ENCODE measurements at regions not wholly inside any gene's neighbourhood (a gene's known extent, or its start where the extent isn't known, plus 50 kb on each side); places are given as distances from the start of the nearest gene placed in this dataset.

GRCh38 chr12:126147321-126147720 is 1082.1 kb downstream of the AACS start:
- no peak for DNase-seq (ENCODE audit: low spot score)
- Mint-ChIP-seq H3K4me3 (no peak overlapping the region), H3K4me1 (ENCODE audit: low read depth) (no peaks in the 10 kb centered on the region), H3K27me3 (ENCODE audit: insufficient read depth) (no peaks in the 10 kb centered on the region), H3K9me3 (peaks cover 9% of the 10 kb centered on the region), H3K36me3 (ENCODE audit: low read depth) (no peaks in the 10 kb centered on the region), H3K27ac (no peak overlapping the region)
- intact Hi-C loops (cut with micrococcal nuclease): no loop called here

GRCh38 chr12:126156806-126157574 is 1091.8 kb downstream of the AACS start:
- H3K4me1 Mint-ChIP-seq (ENCODE audit: low read depth): no peaks in the 10 kb centered on the region

GRCh38 chr12:126157575-126157966 is 1092.3 kb downstream of the AACS start:
- intact Hi-C loops (cut with micrococcal nuclease): no loop called here
- no peaks in the 10 kb centered on the region for H3K4me1 Mint-ChIP-seq (ENCODE audit: low read depth)
- DNase-seq (ENCODE audit: low spot score): no peak
- no peak overlapping the region for H3K27ac Mint-ChIP-seq
- no peaks in the 10 kb centered on the region for H3K27me3 Mint-ChIP-seq (ENCODE audit: insufficient read depth)
- no peak overlapping the region for H3K4me3 Mint-ChIP-seq
- peaks cover 4% of the 10 kb centered on the region for H3K9me3 Mint-ChIP-seq
- no peaks in the 10 kb centered on the region for H3K36me3 Mint-ChIP-seq (ENCODE audit: low read depth)

More at GRCh38 chr12:126156806-126157574, 1091.8 kb downstream of the AACS start:
- DNase-seq (ENCODE audit: low spot score): no peak
- Mint-ChIP-seq H3K36me3 (ENCODE audit: low read depth) (no peaks in the 10 kb centered on the region), H3K27ac (no peak overlapping the region), H3K9me3 (peaks cover 4% of the 10 kb centered on the region), H3K27me3 (ENCODE audit: insufficient read depth) (no peaks in the 10 kb centered on the region), H3K4me3 (no peak overlapping the region)
- intact Hi-C loops (cut with micrococcal nuclease): no loop called here

GRCh38 chr12:126159139-126159538 is 1093.9 kb downstream of the AACS start:
- no peak overlapping the region for H3K4me3 Mint-ChIP-seq
- H3K4me1 Mint-ChIP-seq (ENCODE audit: low read depth): no peaks in the 10 kb centered on the region
- no peak overlapping the region for H3K27ac Mint-ChIP-seq
- H3K27me3 Mint-ChIP-seq (ENCODE audit: insufficient read depth): no peaks in the 10 kb centered on the region
- intact Hi-C loops (cut with micrococcal nuclease): no loop called here
- DNase-seq (ENCODE audit: low spot score): no peak
- no peaks in the 10 kb centered on the region for H3K36me3 Mint-ChIP-seq (ENCODE audit: low read depth)
- H3K9me3 Mint-ChIP-seq: peaks cover 4% of the 10 kb centered on the region

GRCh38 chr12:126160912-126161311 is 1095.7 kb downstream of the AACS start:
- Mint-ChIP-seq H3K4me1 (ENCODE audit: low read depth) (no peaks in the 10 kb centered on the region), H3K9me3 (peaks cover 8% of the 10 kb centered on the region), H3K27ac (no peak overlapping the region), H3K4me3 (no peak overlapping the region), H3K27me3 (ENCODE audit: insufficient read depth) (no peaks in the 10 kb centered on the region), H3K36me3 (ENCODE audit: low read depth) (no peaks in the 10 kb centered on the region)
- no peak for DNase-seq (ENCODE audit: low spot score)
- intact Hi-C loops (cut with micrococcal nuclease): no loop called here

- intact Hi-C loops (cut with micrococcal nuclease): no loop called here
- no peaks in the 10 kb centered on the region for H3K27me3 Mint-ChIP-seq (ENCODE audit: insufficient read depth)
- H3K9me3 Mint-ChIP-seq: peaks cover 8% of the 10 kb centered on the region
- no peak for DNase-seq (ENCODE audit: low spot score)
- H3K4me1 Mint-ChIP-seq (ENCODE audit: low read depth): no peaks in the 10 kb centered on the region
- H3K27ac Mint-ChIP-seq: no peak overlapping the region
- no peak overlapping the region for H3K4me3 Mint-ChIP-seq
- no peaks in the 10 kb centered on the region for H3K36me3 Mint-ChIP-seq (ENCODE audit: low read depth)
Measured at GRCh38 chr12:126163984-126164383, 1098.7 kb downstream of the AACS start.

- DNase-seq (ENCODE audit: low spot score): no peak
- H3K9me3 Mint-ChIP-seq: no peaks in the 10 kb centered on the region
- intact Hi-C loops (cut with micrococcal nuclease): no loop called here
- no peak overlapping the region for H3K4me3 Mint-ChIP-seq
- no peaks in the 10 kb centered on the region for H3K4me1 Mint-ChIP-seq (ENCODE audit: low read depth)
- H3K27me3 Mint-ChIP-seq (ENCODE audit: insufficient read depth): no peaks in the 10 kb centered on the region
- no peak overlapping the region for H3K27ac Mint-ChIP-seq
- H3K36me3 Mint-ChIP-seq (ENCODE audit: low read depth): no peaks in the 10 kb centered on the region
Measured at GRCh38 chr12:126171937-126172559, 1106.8 kb downstream of the AACS start.

GRCh38 chr12:126182619-126183236 is 1117.5 kb downstream of the AACS start:
- intact Hi-C loops (cut with micrococcal nuclease): no loop called here
- no peak overlapping the region for H3K4me3 Mint-ChIP-seq
- peaks cover 2% of the 10 kb centered on the region for H3K36me3 Mint-ChIP-seq (ENCODE audit: low read depth)
- no peaks in the 10 kb centered on the region for H3K4me1 Mint-ChIP-seq (ENCODE audit: low read depth)
- DNase-seq (ENCODE audit: low spot score): no peak
- no peaks in the 10 kb centered on the region for H3K27me3 Mint-ChIP-seq (ENCODE audit: insufficient read depth)
- no peak overlapping the region for H3K27ac Mint-ChIP-seq
- peaks cover 23% of the 10 kb centered on the region for H3K9me3 Mint-ChIP-seq

- intact Hi-C loops (cut with micrococcal nuclease): no loop called here
- Mint-ChIP-seq H3K4me3 (no peak overlapping the region), H3K4me1 (ENCODE audit: low read depth) (no peaks in the 10 kb centered on the region), H3K27ac (no peak overlapping the region), H3K27me3 (ENCODE audit: insufficient read depth) (no peaks in the 10 kb centered on the region), H3K9me3 (peaks cover 25% of the 10 kb centered on the region), H3K36me3 (ENCODE audit: low read depth) (peaks cover 2% of the 10 kb centered on the region)
- DNase-seq (ENCODE audit: low spot score): no peak
Measured at GRCh38 chr12:126185025-126185424, 1119.8 kb downstream of the AACS start.

- Mint-ChIP-seq H3K9me3 (peaks cover 7% of the 10 kb centered on the region), H3K27me3 (ENCODE audit: insufficient read depth) (no peaks in the 10 kb centered on the region), H3K4me1 (ENCODE audit: low read depth) (no peaks in the 10 kb centered on the region), H3K36me3 (ENCODE audit: low read depth) (no peaks in the 10 kb centered on the region), H3K4me3 (no peak overlapping the region), H3K27ac (no peak overlapping the region)
- no peak for DNase-seq (ENCODE audit: low spot score)
- intact Hi-C loops (cut with micrococcal nuclease): no loop called here
Measured at GRCh38 chr12:126189856-126190255, 1124.6 kb downstream of the AACS start.

- Mint-ChIP-seq H3K9me3 (peaks cover 7% of the 10 kb centered on the region), H3K4me1 (ENCODE audit: low read depth) (no peaks in the 10 kb centered on the region), H3K36me3 (ENCODE audit: low read depth) (no peaks in the 10 kb centered on the region), H3K4me3 (no peak overlapping the region), H3K27me3 (ENCODE audit: insufficient read depth) (no peaks in the 10 kb centered on the region), H3K27ac (no peak overlapping the region)
- intact Hi-C loops (cut with micrococcal nuclease): no loop called here
- no peak for DNase-seq (ENCODE audit: low spot score)
Measured at GRCh38 chr12:126191031-126191891, 1126.0 kb downstream of the AACS start.

GRCh38 chr12:126191949-126192348 is 1126.7 kb downstream of the AACS start:
- no peak overlapping the region for H3K4me3 Mint-ChIP-seq
- intact Hi-C loops (cut with micrococcal nuclease): no loop called here
- DNase-seq (ENCODE audit: low spot score): no peak
- H3K36me3 Mint-ChIP-seq (ENCODE audit: low read depth): no peaks in the 10 kb centered on the region
- no peaks in the 10 kb centered on the region for H3K27me3 Mint-ChIP-seq (ENCODE audit: insufficient read depth)
- H3K27ac Mint-ChIP-seq: no peak overlapping the region
- H3K9me3 Mint-ChIP-seq: peaks cover 7% of the 10 kb centered on the region
- H3K4me1 Mint-ChIP-seq (ENCODE audit: low read depth): no peaks in the 10 kb centered on the region

- no peaks in the 10 kb centered on the region for H3K4me1 Mint-ChIP-seq (ENCODE audit: low read depth)
- DNase-seq (ENCODE audit: low spot score): no peak
- H3K4me3 Mint-ChIP-seq: no peak overlapping the region
- H3K27me3 Mint-ChIP-seq (ENCODE audit: insufficient read depth): no peaks in the 10 kb centered on the region
- H3K9me3 Mint-ChIP-seq: peaks cover 7% of the 10 kb centered on the region
- no peaks in the 10 kb centered on the region for H3K36me3 Mint-ChIP-seq (ENCODE audit: low read depth)
- intact Hi-C loops (cut with micrococcal nuclease): no loop called here
- H3K27ac Mint-ChIP-seq: no peak overlapping the region
Measured at GRCh38 chr12:126193190-126193589, 1128.0 kb downstream of the AACS start.
